ENCODE measurements at regions not wholly inside any gene's neighbourhood (a gene's known extent, or its start where the extent isn't known, plus 50 kb on each side); places are given as distances from the start of the nearest gene placed in this dataset.

- no peak overlapping the region for H3K4me3 ChIP-seq (ENCODE audit: low read depth, low read length)
- no peak for TF ChIP-seq CTCF (IDR thresholded peaks at IDR 0.05; ENCODE audit: insufficient read depth, low read length, missing control alignments)
- DNase-seq (ENCODE audit: low read depth, low spot score), result no peak
- ChIA-PET CTCF (interaction anchor here (1.3 kb wide), 1 partner anchor 10 kb away, joined by 4 read pairs; no protein-coding TSS in a partner anchor), POLR2A (no interaction called here)
Observed at GRCh38 chr2:62309465-62310091, 113.7 kb downstream of the B3GNT2 start.

- POLR2A ChIA-PET, result no interaction called here
- DNase-seq (ENCODE audit: low read depth, low spot score), result no peak
- H3K4me3 ChIP-seq (ENCODE audit: low read depth, low read length), result no peak overlapping the region
- CTCF ChIA-PET, result interaction anchor here (1.3 kb wide), 1 partner anchor 9 kb away, joined by 4 read pairs; no protein-coding TSS in a partner anchor
- no peak for TF ChIP-seq CTCF (IDR thresholded peaks at IDR 0.05; ENCODE audit: insufficient read depth, low read length, missing control alignments)
Observed at GRCh38 chr2:62309081-62309464, 113.2 kb downstream of the B3GNT2 start.

- POLR2A ChIA-PET, result no interaction called here
- no peak overlapping the region for H3K4me3 ChIP-seq (ENCODE audit: low read depth, low read length)
Observed at GRCh38 chr2:62307469-62308389, 111.8 kb downstream of the B3GNT2 start.

GRCh38 chr2:62306751-62307468, 111.0 kb downstream of the B3GNT2 start:
- no peak for DNase-seq (ENCODE audit: low read depth, low spot score)
- CTCF ChIA-PET, result no interaction called here
- POLR2A ChIA-PET, result no interaction called here
- TF ChIP-seq CTCF (IDR thresholded peaks at IDR 0.05; ENCODE audit: insufficient read depth, low read length, missing control alignments), result no peak
- H3K4me3 ChIP-seq (ENCODE audit: low read depth, low read length), result no peak overlapping the region

More at GRCh38 chr2:62307469-62308389, 111.8 kb downstream of the B3GNT2 start:
- no peak for DNase-seq (ENCODE audit: low read depth, low spot score)
- no peak for TF ChIP-seq CTCF (IDR thresholded peaks at IDR 0.05; ENCODE audit: insufficient read depth, low read length, missing control alignments)
- CTCF ChIA-PET, result no interaction called here

GRCh38 chr2:62305421-62306176, 109.7 kb downstream of the B3GNT2 start:
- no peak overlapping the region for H3K4me3 ChIP-seq (ENCODE audit: low read depth, low read length)
- no peak for TF ChIP-seq CTCF (IDR thresholded peaks at IDR 0.05; ENCODE audit: insufficient read depth, low read length, missing control alignments)
- DNase-seq (ENCODE audit: low read depth, low spot score), result no peak
- POLR2A ChIA-PET, result no interaction called here
- CTCF ChIA-PET, result interaction anchor here (0.6 kb wide), 1 partner anchor 13 kb away, joined by 3 read pairs; no protein-coding TSS in a partner anchor

Data from AG04449 (cell line).